ENCODE measurements at regions not wholly inside any gene's neighbourhood (a gene's known extent, or its start where the extent isn't known, plus 50 kb on each side); places are given as distances from the start of the nearest gene placed in this dataset.

DNA sequence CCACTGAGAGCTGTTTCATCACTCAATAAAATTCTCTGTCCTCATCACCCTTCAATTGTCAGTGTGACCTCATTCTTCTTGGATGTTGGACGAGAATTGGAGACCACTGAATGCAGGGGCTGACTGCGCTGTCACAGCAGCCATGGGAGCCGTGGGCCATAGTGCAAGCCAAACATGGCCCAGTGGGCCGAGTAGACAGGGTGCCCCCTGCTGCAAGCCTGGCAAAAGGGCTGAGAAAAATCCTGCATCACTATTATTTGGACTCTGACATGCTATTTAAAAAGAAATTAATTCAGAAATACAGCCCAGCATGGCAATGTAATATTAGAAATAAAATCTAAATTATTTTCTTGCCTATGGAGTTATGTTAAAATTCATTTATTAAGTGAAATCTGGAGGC lies 67.8 kb upstream of the FAM98A start:
- no peak for TF ChIP-seq RAD21 (IDR thresholded peaks at IDR 0.05)
- TF ChIP-seq, protein P1, sequence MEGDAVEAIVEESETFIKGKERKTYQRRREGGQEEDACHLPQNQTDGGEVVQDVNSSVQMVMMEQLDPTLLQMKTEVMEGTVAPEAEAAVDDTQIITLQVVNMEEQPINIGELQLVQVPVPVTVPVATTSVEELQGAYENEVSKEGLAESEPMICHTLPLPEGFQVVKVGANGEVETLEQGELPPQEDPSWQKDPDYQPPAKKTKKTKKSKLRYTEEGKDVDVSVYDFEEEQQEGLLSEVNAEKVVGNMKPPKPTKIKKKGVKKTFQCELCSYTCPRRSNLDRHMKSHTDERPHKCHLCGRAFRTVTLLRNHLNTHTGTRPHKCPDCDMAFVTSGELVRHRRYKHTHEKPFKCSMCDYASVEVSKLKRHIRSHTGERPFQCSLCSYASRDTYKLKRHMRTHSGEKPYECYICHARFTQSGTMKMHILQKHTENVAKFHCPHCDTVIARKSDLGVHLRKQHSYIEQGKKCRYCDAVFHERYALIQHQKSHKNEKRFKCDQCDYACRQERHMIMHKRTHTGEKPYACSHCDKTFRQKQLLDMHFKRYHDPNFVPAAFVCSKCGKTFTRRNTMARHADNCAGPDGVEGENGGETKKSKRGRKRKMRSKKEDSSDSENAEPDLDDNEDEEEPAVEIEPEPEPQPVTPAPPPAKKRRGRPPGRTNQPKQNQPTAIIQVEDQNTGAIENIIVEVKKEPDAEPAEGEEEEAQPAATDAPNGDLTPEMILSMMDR (IDR thresholded peaks at IDR 0.05; ENCODE audit: low read depth, low read length, missing input control), result no peak
- TF ChIP-seq, protein P2, sequence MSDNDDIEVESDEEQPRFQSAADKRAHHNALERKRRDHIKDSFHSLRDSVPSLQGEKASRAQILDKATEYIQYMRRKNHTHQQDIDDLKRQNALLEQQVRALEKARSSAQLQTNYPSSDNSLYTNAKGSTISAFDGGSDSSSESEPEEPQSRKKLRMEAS (IDR thresholded peaks at IDR 0.05), result no peak
- TF ChIP-seq JUND (IDR thresholded peaks at IDR 0.05), result no peak
- no peak for TF ChIP-seq TAF1 (conservative IDR thresholded peaks at IDR 0.05)
- TF ChIP-seq, protein P3, sequence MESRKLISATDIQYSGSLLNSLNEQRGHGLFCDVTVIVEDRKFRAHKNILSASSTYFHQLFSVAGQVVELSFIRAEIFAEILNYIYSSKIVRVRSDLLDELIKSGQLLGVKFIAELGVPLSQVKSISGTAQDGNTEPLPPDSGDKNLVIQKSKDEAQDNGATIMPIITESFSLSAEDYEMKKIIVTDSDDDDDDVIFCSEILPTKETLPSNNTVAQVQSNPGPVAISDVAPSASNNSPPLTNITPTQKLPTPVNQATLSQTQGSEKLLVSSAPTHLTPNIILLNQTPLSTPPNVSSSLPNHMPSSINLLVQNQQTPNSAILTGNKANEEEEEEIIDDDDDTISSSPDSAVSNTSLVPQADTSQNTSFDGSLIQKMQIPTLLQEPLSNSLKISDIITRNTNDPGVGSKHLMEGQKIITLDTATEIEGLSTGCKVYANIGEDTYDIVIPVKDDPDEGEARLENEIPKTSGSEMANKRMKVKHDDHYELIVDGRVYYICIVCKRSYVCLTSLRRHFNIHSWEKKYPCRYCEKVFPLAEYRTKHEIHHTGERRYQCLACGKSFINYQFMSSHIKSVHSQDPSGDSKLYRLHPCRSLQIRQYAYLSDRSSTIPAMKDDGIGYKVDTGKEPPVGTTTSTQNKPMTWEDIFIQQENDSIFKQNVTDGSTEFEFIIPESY (IDR thresholded peaks at IDR 0.05), result no peak
- no peak for TF ChIP-seq EGR1 (IDR thresholded peaks at IDR 0.05; ENCODE audit: low read depth in 2 of 2)
- TF ChIP-seq GABPA (IDR thresholded peaks at IDR 0.05 in 1 of 2, conservative IDR thresholded peaks at IDR 0.05 in 1 of 2), result no peak
- TF ChIP-seq YY1 (IDR thresholded peaks at IDR 0.05), result no peak
- TF ChIP-seq, protein P4, sequence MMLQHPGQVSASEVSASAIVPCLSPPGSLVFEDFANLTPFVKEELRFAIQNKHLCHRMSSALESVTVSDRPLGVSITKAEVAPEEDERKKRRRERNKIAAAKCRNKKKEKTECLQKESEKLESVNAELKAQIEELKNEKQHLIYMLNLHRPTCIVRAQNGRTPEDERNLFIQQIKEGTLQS (IDR thresholded peaks at IDR 0.05), result no peak
- TF ChIP-seq HNF4A (conservative IDR thresholded peaks at IDR 0.05), result no peak
